Adrenal gland (tissue), 5 donors: ENCODE measurements at regions not wholly inside any gene's neighbourhood (a gene's known extent, or its start where the extent isn't known, plus 50 kb on each side); places are given as distances from the start of the nearest gene placed in this dataset.

Experiments used
- POLR2A ChIP-seq, 2 donors: fragments of 450-650 bp; IDR thresholded peaks; one replicate each; pipeline ENCODE4 v1.6.1; 2017; ENCODE audit warnings: antibody characterized with exemption in 2 of 2, mild to moderate bottlenecking in 2 of 2, moderate library complexity in 1 of 2
- TF ChIP-seq, protein P1 (sequence below), 6 experiments: fragments of 450-650 bp in 4 of 6; fragments of 200-600 bp in 2 of 6; sonication (generic) in 1 of 6; IDR thresholded peaks; 1 replicate in 5 of 6; 2 replicates in 1 of 6; pipeline versions ENCODE4 v1.5.1 to v1.8.0; 2016 to 2021; ENCODE audit warnings: antibody characterized with exemption in 6 of 6, mild to moderate bottlenecking in 2 of 6, moderate library complexity in 1 of 6
- donor health status: DM: no; HTN: no; CAD: no.

DNA sequence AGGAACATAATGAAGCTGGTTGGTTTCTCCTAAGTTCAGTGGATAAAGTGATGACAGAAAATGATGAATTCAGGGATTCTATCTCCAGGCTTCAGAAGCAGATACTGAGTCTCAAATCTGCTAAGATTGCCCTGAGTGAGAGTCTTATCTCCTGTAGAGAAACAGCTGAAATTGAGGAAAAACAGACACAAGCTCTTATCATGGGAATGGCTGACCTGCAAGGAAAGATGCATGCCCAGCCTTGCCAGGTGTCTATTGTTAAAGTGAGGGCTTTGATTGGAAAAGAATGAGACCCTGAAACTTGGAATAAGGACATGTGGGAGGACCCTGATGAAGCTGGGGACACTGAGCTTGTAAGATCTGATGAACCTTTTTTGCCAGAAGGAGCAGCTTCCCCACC, 100.3 kb downstream of the DNAJB9 start:
- TF ChIP-seq, protein P1, sequence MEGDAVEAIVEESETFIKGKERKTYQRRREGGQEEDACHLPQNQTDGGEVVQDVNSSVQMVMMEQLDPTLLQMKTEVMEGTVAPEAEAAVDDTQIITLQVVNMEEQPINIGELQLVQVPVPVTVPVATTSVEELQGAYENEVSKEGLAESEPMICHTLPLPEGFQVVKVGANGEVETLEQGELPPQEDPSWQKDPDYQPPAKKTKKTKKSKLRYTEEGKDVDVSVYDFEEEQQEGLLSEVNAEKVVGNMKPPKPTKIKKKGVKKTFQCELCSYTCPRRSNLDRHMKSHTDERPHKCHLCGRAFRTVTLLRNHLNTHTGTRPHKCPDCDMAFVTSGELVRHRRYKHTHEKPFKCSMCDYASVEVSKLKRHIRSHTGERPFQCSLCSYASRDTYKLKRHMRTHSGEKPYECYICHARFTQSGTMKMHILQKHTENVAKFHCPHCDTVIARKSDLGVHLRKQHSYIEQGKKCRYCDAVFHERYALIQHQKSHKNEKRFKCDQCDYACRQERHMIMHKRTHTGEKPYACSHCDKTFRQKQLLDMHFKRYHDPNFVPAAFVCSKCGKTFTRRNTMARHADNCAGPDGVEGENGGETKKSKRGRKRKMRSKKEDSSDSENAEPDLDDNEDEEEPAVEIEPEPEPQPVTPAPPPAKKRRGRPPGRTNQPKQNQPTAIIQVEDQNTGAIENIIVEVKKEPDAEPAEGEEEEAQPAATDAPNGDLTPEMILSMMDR (IDR thresholded peaks at IDR 0.05), result no peak
- no peak for TF ChIP-seq POLR2A (IDR thresholded peaks at IDR 0.05)
